ENCODE measurements at regions not wholly inside any gene's neighbourhood (a gene's known extent, or its start where the extent isn't known, plus 50 kb on each side); places are given as distances from the start of the nearest gene placed in this dataset.

DNA sequence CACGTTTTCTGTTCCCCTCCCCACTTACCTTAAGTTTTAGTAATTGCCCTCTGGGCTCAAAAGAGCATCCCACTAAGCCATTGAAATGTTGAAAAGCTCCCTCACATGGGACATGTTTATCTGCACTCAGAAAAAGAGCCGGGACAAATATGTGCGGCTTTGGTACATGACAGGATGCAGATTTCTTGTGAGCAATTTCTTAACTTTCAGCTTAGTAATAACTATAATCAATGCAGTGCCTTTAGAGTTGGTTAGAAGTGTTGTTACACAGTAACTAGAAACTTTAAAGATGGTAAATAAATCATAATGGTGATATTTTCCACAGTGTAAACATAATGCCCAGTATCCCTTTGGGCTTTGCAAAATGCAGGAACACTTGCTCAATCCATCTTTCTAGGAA is 89.2 kb downstream of the ZNF365 start:
- TF ChIP-seq POLR2A (IDR thresholded peaks at IDR 0.05), result no peak
- TF ChIP-seq, protein P1, sequence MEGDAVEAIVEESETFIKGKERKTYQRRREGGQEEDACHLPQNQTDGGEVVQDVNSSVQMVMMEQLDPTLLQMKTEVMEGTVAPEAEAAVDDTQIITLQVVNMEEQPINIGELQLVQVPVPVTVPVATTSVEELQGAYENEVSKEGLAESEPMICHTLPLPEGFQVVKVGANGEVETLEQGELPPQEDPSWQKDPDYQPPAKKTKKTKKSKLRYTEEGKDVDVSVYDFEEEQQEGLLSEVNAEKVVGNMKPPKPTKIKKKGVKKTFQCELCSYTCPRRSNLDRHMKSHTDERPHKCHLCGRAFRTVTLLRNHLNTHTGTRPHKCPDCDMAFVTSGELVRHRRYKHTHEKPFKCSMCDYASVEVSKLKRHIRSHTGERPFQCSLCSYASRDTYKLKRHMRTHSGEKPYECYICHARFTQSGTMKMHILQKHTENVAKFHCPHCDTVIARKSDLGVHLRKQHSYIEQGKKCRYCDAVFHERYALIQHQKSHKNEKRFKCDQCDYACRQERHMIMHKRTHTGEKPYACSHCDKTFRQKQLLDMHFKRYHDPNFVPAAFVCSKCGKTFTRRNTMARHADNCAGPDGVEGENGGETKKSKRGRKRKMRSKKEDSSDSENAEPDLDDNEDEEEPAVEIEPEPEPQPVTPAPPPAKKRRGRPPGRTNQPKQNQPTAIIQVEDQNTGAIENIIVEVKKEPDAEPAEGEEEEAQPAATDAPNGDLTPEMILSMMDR (IDR thresholded peaks at IDR 0.05), result no peak
- no peak for DNase-seq
- H3K9me3 ChIP-seq, result no peaks in the 10 kb centered on the region
- 81 to 97% methylated on average over 3 of the region's 3 CpGs for WGBS, 2 donors
- no peaks in the 10 kb centered on the region for H3K4me1 ChIP-seq
- H3K4me3 ChIP-seq, result no peak overlapping the region
- no peaks in the 10 kb centered on the region for H3K36me3 ChIP-seq (ENCODE audit: low read depth, missing control alignments)
- no peaks in the 10 kb centered on the region for H3K27me3 ChIP-seq
- H3K27ac ChIP-seq, result no peak overlapping the region
- intact Hi-C loops (cut with DNase I; ENCODE audit: low total_unique reads), result no loop called here

DNA sequence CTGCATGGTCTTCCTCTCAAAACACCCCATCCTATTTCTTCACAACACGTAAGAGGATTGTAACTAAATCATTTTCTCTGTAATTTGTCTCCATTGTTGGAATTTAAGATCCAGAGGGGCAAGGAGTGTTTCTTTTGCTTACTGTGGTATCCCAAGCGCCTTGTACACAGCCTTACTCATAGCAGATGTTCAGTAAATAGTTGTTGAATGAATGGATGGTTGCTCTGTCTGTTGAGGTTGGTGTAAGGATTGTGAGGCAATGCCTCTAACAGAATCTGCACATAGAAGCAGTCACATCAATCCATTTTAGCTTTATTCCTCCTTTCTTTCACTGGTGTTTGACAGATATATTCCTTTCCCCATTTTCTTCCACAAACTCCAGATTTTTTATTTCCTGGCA is 90.1 kb downstream of the ZNF365 start:
- H3K9me3 ChIP-seq, result no peaks in the 10 kb centered on the region
- 87 to 91% methylated on average over 2 of the region's 2 CpGs for WGBS, 2 donors

DNA sequence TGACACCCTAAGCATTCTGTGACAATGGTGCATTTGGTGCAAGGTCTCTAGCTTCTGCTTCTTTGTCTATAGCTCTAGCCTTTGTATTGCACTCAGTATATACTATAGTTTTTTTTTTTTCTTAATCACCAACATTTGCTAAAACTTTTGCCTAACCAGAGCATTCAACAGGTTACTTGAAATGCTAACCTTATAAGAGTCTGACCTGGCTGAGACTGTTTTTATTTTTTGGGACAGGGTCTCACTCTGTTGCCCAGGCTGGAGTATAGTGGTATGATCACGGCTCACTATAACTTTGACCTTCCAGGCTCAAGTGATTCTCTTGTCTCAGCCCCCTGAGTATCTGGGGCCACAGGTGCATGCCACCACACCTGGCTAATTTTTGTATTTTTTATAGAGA is 92.4 kb downstream of the ZNF365 start:
- Histone ChIP-seq H3K36me3 (ENCODE audit: low read depth, missing control alignments) (no peaks in the 10 kb centered on the region), H3K27ac (no peak overlapping the region), H3K9me3 (no peaks in the 10 kb centered on the region), H3K4me1 (no peaks in the 10 kb centered on the region), H3K27me3 (no peaks in the 10 kb centered on the region), H3K4me3 (no peak overlapping the region)
- intact Hi-C loops (cut with DNase I; ENCODE audit: low total_unique reads), result no loop called here
- WGBS, 2 donors, result 89 to 92% methylated on average over 1 of the region's 1 CpG
- DNase-seq, result no peak
- no peak for TF ChIP-seq POLR2A (IDR thresholded peaks at IDR 0.05)
- TF ChIP-seq, protein P1 (IDR thresholded peaks at IDR 0.05), result no peak

More for the DNA sequence above, 90.1 kb downstream of the ZNF365 start:
- H3K4me1 ChIP-seq, result no peaks in the 10 kb centered on the region
- TF ChIP-seq, protein P1 (IDR thresholded peaks at IDR 0.05), result no peak
- no peak for TF ChIP-seq POLR2A (IDR thresholded peaks at IDR 0.05)
- no peak overlapping the region for H3K4me3 ChIP-seq
- H3K27ac ChIP-seq, result no peak overlapping the region
- intact Hi-C loops (cut with DNase I; ENCODE audit: low total_unique reads), result no loop called here
- no peaks in the 10 kb centered on the region for H3K27me3 ChIP-seq
- no peaks in the 10 kb centered on the region for H3K36me3 ChIP-seq (ENCODE audit: low read depth, missing control alignments)
- DNase-seq, result no peak

DNA sequence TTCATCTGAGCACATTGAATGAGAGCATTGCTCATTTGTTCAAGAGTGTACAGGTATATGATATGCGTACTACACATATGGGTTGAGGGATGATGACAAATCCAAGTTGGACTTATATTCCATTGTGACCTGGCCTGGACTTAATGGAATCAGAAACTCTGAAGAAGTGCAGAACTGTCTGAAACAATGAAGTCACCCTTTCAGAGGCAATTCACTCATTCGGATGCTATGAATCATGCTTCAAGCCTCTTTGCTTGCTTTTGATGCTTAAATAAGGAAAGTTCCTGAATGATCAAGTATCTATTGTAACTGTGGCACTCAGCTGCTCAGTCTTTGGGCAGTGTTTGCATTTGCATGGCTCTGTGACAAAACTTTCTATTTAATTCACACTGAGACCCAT is 93.4 kb downstream of the ZNF365 start:
- Histone ChIP-seq H3K4me1 (no peaks in the 10 kb centered on the region), H3K36me3 (ENCODE audit: low read depth, missing control alignments) (no peaks in the 10 kb centered on the region), H3K27ac (no peak overlapping the region), H3K9me3 (no peaks in the 10 kb centered on the region), H3K4me3 (no peak overlapping the region), H3K27me3 (no peaks in the 10 kb centered on the region)
- intact Hi-C loops (cut with DNase I; ENCODE audit: low total_unique reads), result no loop called here
- DNase-seq, result no peak
- WGBS, 2 donors, result 92 to 93% methylated on average over 2 of the region's 2 CpGs
- TF ChIP-seq, protein P1 (IDR thresholded peaks at IDR 0.05), result no peak
- TF ChIP-seq POLR2A (IDR thresholded peaks at IDR 0.05), result no peak

DNA sequence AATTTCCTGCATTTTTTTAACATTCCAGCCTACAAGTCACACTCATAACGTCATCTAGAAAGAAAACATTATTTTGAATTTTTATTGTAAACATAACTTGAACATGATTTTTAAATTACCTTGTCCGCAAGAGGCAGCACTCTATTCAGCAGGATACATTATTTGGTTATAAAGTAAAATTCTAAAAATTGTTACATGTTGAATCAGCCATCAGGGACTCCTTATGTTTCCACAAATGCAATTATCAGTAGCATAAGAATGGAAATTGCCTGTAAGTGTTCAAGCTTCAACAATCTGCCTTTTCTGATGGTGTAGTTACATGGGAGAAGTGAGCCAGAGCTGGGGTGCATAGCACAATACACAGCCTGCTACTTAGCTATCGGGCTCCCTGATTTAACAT is 97.5 kb downstream of the ZNF365 start:
- intact Hi-C loops (cut with DNase I; ENCODE audit: low total_unique reads), result no loop called here
- DNase-seq, result no peak

More for the DNA sequence above, 97.5 kb downstream of the ZNF365 start:
- TF ChIP-seq, protein P1 (IDR thresholded peaks at IDR 0.05), result no peak
- no peak overlapping the region for H3K27ac ChIP-seq
- no peak overlapping the region for H3K4me3 ChIP-seq
- no peaks in the 10 kb centered on the region for H3K9me3 ChIP-seq
- 89 to 90% methylated on average over 3 of the region's 3 CpGs for whole genome bisulfite sequencing, 2 donors
- no peaks in the 10 kb centered on the region for H3K4me1 ChIP-seq
- no peaks in the 10 kb centered on the region for H3K27me3 ChIP-seq
- no peaks in the 10 kb centered on the region for H3K36me3 ChIP-seq (ENCODE audit: low read depth, missing control alignments)

Measured in testis (tissue), 2 donors.